ENCODE measurements at regions not wholly inside any gene's neighbourhood (a gene's known extent, or its start where the extent isn't known, plus 50 kb on each side); places are given as distances from the start of the nearest gene placed in this dataset.

DNA sequence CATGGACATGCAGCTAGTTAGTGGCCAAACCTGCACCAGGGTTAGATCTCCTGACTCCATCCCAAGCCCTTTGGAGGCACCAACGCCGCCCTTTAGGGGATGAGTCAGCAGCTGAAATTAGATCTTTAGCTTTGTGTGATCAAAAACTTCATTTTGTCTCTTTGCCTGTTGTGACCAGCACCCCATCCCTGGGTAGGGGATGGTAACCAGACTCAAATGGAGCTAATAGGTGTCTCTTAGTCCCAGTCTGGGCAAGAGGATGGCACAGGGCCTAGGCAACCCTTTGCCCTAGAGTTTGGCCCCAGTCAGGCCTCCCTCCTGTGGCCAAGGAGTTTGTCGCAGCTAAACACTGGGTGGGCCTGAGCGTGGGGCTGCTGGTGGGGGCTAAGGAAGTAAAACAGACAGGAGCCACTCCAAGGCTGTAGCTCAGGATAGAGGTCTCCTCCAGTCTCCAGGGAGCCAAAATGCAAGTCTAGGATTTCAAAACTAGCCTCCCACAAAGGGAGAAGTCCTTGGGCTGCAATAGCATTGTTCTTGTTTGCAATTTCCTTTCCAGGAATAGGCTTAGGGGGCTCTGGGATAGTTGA, 105.1 kb downstream of the CPN2 start:
- TF ChIP-seq YY1 (IDR thresholded peaks at IDR 0.05; ENCODE audit: insufficient read depth, insufficient read length) (no peak), ZNF274 (IDR thresholded peaks at IDR 0.05; ENCODE audit: low read depth, low read length) (no peak), SUZ12 (IDR thresholded peaks at IDR 0.05; ENCODE audit: extremely low read depth, insufficient read depth, insufficient read length) (no peak)
